Adrenal gland (tissue), 9 donors: ENCODE measurements at regions not wholly inside any gene's neighbourhood (a gene's known extent, or its start where the extent isn't known, plus 50 kb on each side); places are given as distances from the start of the nearest gene placed in this dataset.

Experiments used
- DNase-seq, 7 donors: peaks; one replicate each; pipeline ENCODE4 v3.0.0-alpha.2; 2019 to 2020
- H3K27ac ChIP-seq, 5 donors: fragments of 200-600 bp; sonication (generic) in 4 of 5; 1 replicate in 3 of 5; 2 replicates in 2 of 5; pipeline versions ENCODE4 v1.5.1 to v1.8.0; 2016 to 2020; ENCODE audit warnings: mild to moderate bottlenecking in 1 of 5
- H3K27me3 ChIP-seq: fragments of 200-600 bp; 2 replicates; pipeline ENCODE4 v1.8.0; 2021
- H3K36me3 ChIP-seq, 2 donors: fragments of 200-600 bp; replicated peaks in 1 of 2; 1 replicate in 1 of 2; 2 replicates in 1 of 2; pipeline versions ENCODE4 v1.5.1 to v1.8.0; 2018 to 2022
- H3K4me1 ChIP-seq, 2 donors: fragments of 200-600 bp; replicated peaks in 1 of 2; 1 replicate in 1 of 2; 2 replicates in 1 of 2; pipeline versions ENCODE4 v1.5.1 to v1.8.0; 2018 to 2021
- H3K4me3 ChIP-seq, 4 donors: fragments of 200-600 bp; sonication (generic) in 3 of 4; one replicate each; pipeline ENCODE4 v1.5.1; 2016 to 2018
- H3K9me3 ChIP-seq, 3 donors: fragments of 200-600 bp; sonication (generic) in 1 of 3; replicated peaks in 1 of 3; 1 replicate in 2 of 3; 2 replicates in 1 of 3; pipeline versions ENCODE4 v1.5.1 to v1.8.0; 2016 to 2021
- CTCF ChIP-seq, 6 experiments: fragments of 450-650 bp in 4 of 6; fragments of 200-600 bp in 2 of 6; sonication (generic) in 1 of 6; IDR thresholded peaks; 1 replicate in 5 of 6; 2 replicates in 1 of 6; pipeline versions ENCODE4 v1.5.1 to v1.8.0; 2016 to 2021; ENCODE audit warnings: antibody characterized with exemption in 6 of 6, mild to moderate bottlenecking in 2 of 6, moderate library complexity in 1 of 6
- POLR2A ChIP-seq, 2 donors: fragments of 450-650 bp; IDR thresholded peaks; one replicate each; pipeline ENCODE4 v1.6.1; 2017; ENCODE audit warnings: antibody characterized with exemption in 2 of 2, mild to moderate bottlenecking in 2 of 2, moderate library complexity in 1 of 2
- WGBS, 4 donors: extraction: QIAGEN DNeasy Blood & Tissue Kit in 2 of 4; methylation state at CpG; one replicate each; pipeline versions ENCODE4 v1.1.5 to v1.1.7; 2013 to 2017; 5-methylcytosine and 5-hydroxymethylcytosine counted together
- intact Hi-C, 2 donors: fragments of 100-400 bp; cut with DNase I; formaldehyde crosslinking; loops; one replicate each; pipeline versions ENCODE4 v1.14.1 to v1.15.0; 2022 to 2023
- donor health status: healthy with polysubstance abuse.
- donor health status: Bipolar disorder and iron deficiency.
- donor health status: DM: yes; HTN: yes; CAD: no.
- donor health status: DM: no; HTN: no; CAD: no.
- donor health status: DM: no; HTN: no; CAD: no.

- WGBS, 4 donors = 86 to 95% (median 93%) methylated on average over 5 of the region's 5 CpGs
- no peaks in the 10 kb centered on the region for H3K36me3 ChIP-seq
- H3K27me3 ChIP-seq = no peaks in the 10 kb centered on the region
- no peak overlapping the region for H3K27ac ChIP-seq
- H3K4me1 ChIP-seq = no peaks in the 10 kb centered on the region
- intact Hi-C loops = no loop called here
- DNase-seq = no peak
- H3K9me3 ChIP-seq = no peaks in the 10 kb centered on the region
- TF ChIP-seq POLR2A (IDR thresholded peaks at IDR 0.05) = no peak
- no peak for TF ChIP-seq CTCF (IDR thresholded peaks at IDR 0.05)
- no peak overlapping the region for H3K4me3 ChIP-seq
Observed at GRCh38 chr2:185895828-185896693, 157.5 kb downstream of the FSIP2 start.

GRCh38 chr2:185899366-185899765 is 160.8 kb downstream of the FSIP2 start:
- 88 to 100% (median 99%) methylated on average over 1 of the region's 1 CpG for WGBS, 4 donors
- Histone ChIP-seq H3K36me3 (no peaks in the 10 kb centered on the region), H3K4me1 (no peaks in the 10 kb centered on the region), H3K9me3 (peaks cover 0 to 6% (median 0%) of the 10 kb centered on the region in 3 donors), H3K4me3 (no peak overlapping the region), H3K27me3 (no peaks in the 10 kb centered on the region), H3K27ac (no peak overlapping the region)
- no peak for DNase-seq
- intact Hi-C loops = no loop called here
- TF ChIP-seq POLR2A (IDR thresholded peaks at IDR 0.05) (no peak), CTCF (IDR thresholded peaks at IDR 0.05) (no peak)

- WGBS, 4 donors = 71 to 87% (median 80%) methylated on average over 1 of the region's 1 CpG
- H3K36me3 ChIP-seq = no peaks in the 10 kb centered on the region
- H3K27ac ChIP-seq = no peak overlapping the region
- no peaks in the 10 kb centered on the region for H3K9me3 ChIP-seq
- intact Hi-C loops = no loop called here
- H3K4me3 ChIP-seq = no peak overlapping the region
- DNase-seq = no peak
- H3K4me1 ChIP-seq = no peaks in the 10 kb centered on the region
- no peaks in the 10 kb centered on the region for H3K27me3 ChIP-seq
- TF ChIP-seq CTCF (IDR thresholded peaks at IDR 0.05) = no peak
- no peak for TF ChIP-seq POLR2A (IDR thresholded peaks at IDR 0.05)
Observed at GRCh38 chr2:185919155-185919554, 180.6 kb downstream of the FSIP2 start.

- WGBS, 4 donors = 90 to 95% (median 94%) methylated on average over 3 of the region's 3 CpGs
- Histone ChIP-seq H3K27ac (no peak overlapping the region), H3K27me3 (no peaks in the 10 kb centered on the region), H3K4me3 (no peak overlapping the region), H3K4me1 (no peaks in the 10 kb centered on the region), H3K36me3 (no peaks in the 10 kb centered on the region), H3K9me3 (no peaks in the 10 kb centered on the region)
- DNase-seq = no peak
- TF ChIP-seq CTCF (IDR thresholded peaks at IDR 0.05) (no peak), POLR2A (IDR thresholded peaks at IDR 0.05) (no peak)
- intact Hi-C loops = no loop called here
Observed at GRCh38 chr2:185921048-185921756, 182.6 kb downstream of the FSIP2 start.
